Lung (tissue), 11 donors: ENCODE measurements at regions not wholly inside any gene's neighbourhood (a gene's known extent, or its start where the extent isn't known, plus 50 kb on each side); places are given as distances from the start of the nearest gene placed in this dataset.

Experiments
- ATAC-seq: fragments of 200-7000 bp; cut with Tn5 transposase; one replicate; pipeline ENCODE4 v1.9.1; 2020; ENCODE audit warnings: moderate number of reproducible peaks; ENCODE audit not compliant: insufficient read depth, low FRiP score
- DNase-seq, 3 donors: peaks; one replicate each; pipeline ENCODE4 v3.0.0-alpha.2; 2013 to 2017
- H3K27ac ChIP-seq, 2 donors: one replicate each; pipeline ENCODE4 v1.5.1; 2013; ENCODE audit warnings: mild to moderate bottlenecking in 2 of 2, moderate library complexity in 2 of 2, control low read depth in 1 of 2, inconsistent platforms in 1 of 2, low read depth in 1 of 2, low read length in 1 of 2
- H3K27me3 ChIP-seq, 3 donors: one replicate each; pipeline ENCODE4 v1.5.1; 2013; ENCODE audit warnings: low read length in 2 of 3; ENCODE audit not compliant: control insufficient read depth in 3 of 3, insufficient read depth in 3 of 3
- H3K36me3 ChIP-seq, 4 donors: one replicate each; pipeline ENCODE4 v1.5.1; 2013; ENCODE audit warnings: low read length in 4 of 4, mild to moderate bottlenecking in 1 of 4, moderate library complexity in 1 of 4; ENCODE audit not compliant: control insufficient read depth in 4 of 4, insufficient read depth in 4 of 4
- H3K4me1 ChIP-seq, 5 donors: one replicate each; pipeline ENCODE4 v1.5.1; 2013; ENCODE audit warnings: low read length in 5 of 5, mild to moderate bottlenecking in 2 of 5, moderate library complexity in 1 of 5; ENCODE audit not compliant: control insufficient read depth in 5 of 5, insufficient read depth in 5 of 5
- H3K4me3 ChIP-seq: one replicate; pipeline ENCODE4 v1.5.1; 2013; ENCODE audit warnings: mild to moderate bottlenecking, control low read depth, moderate library complexity
- H3K9ac ChIP-seq, 2 donors: one replicate each; pipeline ENCODE4 v1.5.1; 2013; ENCODE audit warnings: low read length in 2 of 2, control low read depth in 1 of 2; ENCODE audit not compliant: insufficient read depth in 1 of 2
- H3K9me3 ChIP-seq, 4 donors: one replicate each; pipeline ENCODE4 v1.5.1; 2013; ENCODE audit warnings: low read length in 3 of 4, mild to moderate bottlenecking in 1 of 4, moderate library complexity in 1 of 4; ENCODE audit not compliant: control insufficient read depth in 4 of 4, insufficient read depth in 3 of 4
- CTCF ChIP-seq: IDR thresholded peaks from 2 replicates; pipeline ENCODE4 v1.5.1; 2012; ENCODE audit warnings: mild to moderate bottlenecking; ENCODE audit errors: control extremely low read depth, extremely low read depth
- WGBS, 2 donors: extraction: QIAGEN DNeasy Blood & Tissue Kit; methylation state at CpG; one replicate each; pipeline ENCODE4 v1.1.7; 2013; 5-methylcytosine and 5-hydroxymethylcytosine counted together
- donor health status: control.
- donor health status: control.
- donor health status: Bipolar disorder and iron deficiency.
- donor health status: healthy.
- donor health status: DM: yes; HTN: yes; CAD: no.

GRCh38 chr18:60676815-60677214 is 304.2 kb upstream of the MC4R start:
- Histone ChIP-seq H3K27ac (no peak overlapping the region), H3K4me1 (no peaks in the 10 kb centered on the region), H3K9ac (no peak overlapping the region), H3K36me3 (no peaks in the 10 kb centered on the region), H3K9me3 (no peaks in the 10 kb centered on the region), H3K27me3 (peaks cover 0 to 2% (median 0%) of the 10 kb centered on the region in 3 donors), H3K4me3 (no peak overlapping the region)
- ATAC-seq = no peak
- no peak for DNase-seq
- WGBS, 2 donors = 59 to 60% methylated on average over 4 of the region's 4 CpGs
- TF ChIP-seq CTCF = no peak

GRCh38 chr18:60684843-60685513 is 312.4 kb upstream of the MC4R start:
- Histone ChIP-seq H3K9me3 (no peaks in the 10 kb centered on the region), H3K4me1 (peaks cover 0 to 2% (median 0%) of the 10 kb centered on the region in 5 donors), H3K9ac (no peak overlapping the region), H3K27me3 (no peaks in the 10 kb centered on the region), H3K36me3 (no peaks in the 10 kb centered on the region), H3K4me3 (no peak overlapping the region), H3K27ac (no peak overlapping the region)
- 31 to 33% methylated on average over 6 of the region's 6 CpGs for WGBS, 2 donors
- ATAC-seq (no peak), DNase-seq (peak in 2 of 3 donors; percentile 24 to 38)
- no peak for TF ChIP-seq CTCF

- H3K36me3 ChIP-seq = no peaks in the 10 kb centered on the region
- DNase-seq = peak in 1 of 3 donors; percentile 8
- WGBS, 2 donors = 71 to 77% methylated on average over 3 of the region's 3 CpGs
- H3K4me3 ChIP-seq = no peak overlapping the region
- no peak overlapping the region for H3K27ac ChIP-seq
- H3K9me3 ChIP-seq = no peaks in the 10 kb centered on the region
- H3K9ac ChIP-seq = no peak overlapping the region
- no peak for TF ChIP-seq CTCF
- H3K27me3 ChIP-seq = no peaks in the 10 kb centered on the region
- ATAC-seq = no peak
- peaks cover 0 to 2% (median 0%) of the 10 kb centered on the region in 5 donors for H3K4me1 ChIP-seq
These were observed 313.6 kb upstream of the MC4R start for GRCh38 chr18:60686142-60686541.

GRCh38 chr18:60691061-60691460 is 318.5 kb upstream of the MC4R start:
- no peak for ATAC-seq
- Histone ChIP-seq H3K9ac (no peak overlapping the region), H3K4me3 (no peak overlapping the region), H3K4me1 (no peaks in the 10 kb centered on the region), H3K27ac (no peak overlapping the region), H3K27me3 (no peaks in the 10 kb centered on the region), H3K9me3 (no peaks in the 10 kb centered on the region), H3K36me3 (no peaks in the 10 kb centered on the region)
- no peak for DNase-seq
- no peak for TF ChIP-seq CTCF
